ENCODE measurements at regions not wholly inside any gene's neighbourhood (a gene's known extent, or its start where the extent isn't known, plus 50 kb on each side); places are given as distances from the start of the nearest gene placed in this dataset.

DNA sequence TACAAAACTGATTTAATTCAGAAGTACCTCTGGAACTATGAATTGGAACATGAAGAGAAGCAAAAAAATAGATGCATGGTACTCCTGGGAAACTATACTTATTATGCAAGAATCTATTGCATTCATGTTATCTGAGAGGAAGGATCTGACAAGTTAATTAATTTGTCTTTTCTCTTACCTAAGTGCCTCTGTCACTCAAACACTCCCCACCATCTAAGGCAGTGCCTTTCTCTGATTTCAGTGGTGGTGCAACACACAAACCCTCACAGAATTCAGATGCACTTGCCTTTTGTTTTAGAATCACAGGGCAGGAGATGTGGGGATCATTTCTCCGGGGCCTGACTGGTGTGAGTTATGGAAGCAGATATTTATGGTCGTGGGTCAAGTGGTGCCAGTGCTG lies 52.5 kb upstream of the C9orf72 start:
- no peak for DNase-seq (ENCODE audit: extremely low read depth, low read depth)
- TF ChIP-seq, protein P1, sequence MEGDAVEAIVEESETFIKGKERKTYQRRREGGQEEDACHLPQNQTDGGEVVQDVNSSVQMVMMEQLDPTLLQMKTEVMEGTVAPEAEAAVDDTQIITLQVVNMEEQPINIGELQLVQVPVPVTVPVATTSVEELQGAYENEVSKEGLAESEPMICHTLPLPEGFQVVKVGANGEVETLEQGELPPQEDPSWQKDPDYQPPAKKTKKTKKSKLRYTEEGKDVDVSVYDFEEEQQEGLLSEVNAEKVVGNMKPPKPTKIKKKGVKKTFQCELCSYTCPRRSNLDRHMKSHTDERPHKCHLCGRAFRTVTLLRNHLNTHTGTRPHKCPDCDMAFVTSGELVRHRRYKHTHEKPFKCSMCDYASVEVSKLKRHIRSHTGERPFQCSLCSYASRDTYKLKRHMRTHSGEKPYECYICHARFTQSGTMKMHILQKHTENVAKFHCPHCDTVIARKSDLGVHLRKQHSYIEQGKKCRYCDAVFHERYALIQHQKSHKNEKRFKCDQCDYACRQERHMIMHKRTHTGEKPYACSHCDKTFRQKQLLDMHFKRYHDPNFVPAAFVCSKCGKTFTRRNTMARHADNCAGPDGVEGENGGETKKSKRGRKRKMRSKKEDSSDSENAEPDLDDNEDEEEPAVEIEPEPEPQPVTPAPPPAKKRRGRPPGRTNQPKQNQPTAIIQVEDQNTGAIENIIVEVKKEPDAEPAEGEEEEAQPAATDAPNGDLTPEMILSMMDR (IDR thresholded peaks at IDR 0.05; ENCODE audit: low read depth, low read length), result no peak

- TF ChIP-seq, protein P1 (IDR thresholded peaks at IDR 0.05; ENCODE audit: low read depth, low read length), result no peak
- DNase-seq (ENCODE audit: extremely low read depth, low read depth), result no peak
Measured at GRCh38 chr9:27626244-27627187, 53.2 kb upstream of the C9orf72 start.

- no peak for DNase-seq (ENCODE audit: extremely low read depth, low read depth)
- TF ChIP-seq, protein P1 (IDR thresholded peaks at IDR 0.05; ENCODE audit: low read depth, low read length), result no peak
Measured at GRCh38 chr9:27627188-27627564, 53.9 kb upstream of the C9orf72 start.

GRCh38 chr9:27628311-27628710 lies 55.0 kb upstream of the C9orf72 start:
- TF ChIP-seq, protein P1 (IDR thresholded peaks at IDR 0.05; ENCODE audit: low read depth, low read length), result no peak

DNA sequence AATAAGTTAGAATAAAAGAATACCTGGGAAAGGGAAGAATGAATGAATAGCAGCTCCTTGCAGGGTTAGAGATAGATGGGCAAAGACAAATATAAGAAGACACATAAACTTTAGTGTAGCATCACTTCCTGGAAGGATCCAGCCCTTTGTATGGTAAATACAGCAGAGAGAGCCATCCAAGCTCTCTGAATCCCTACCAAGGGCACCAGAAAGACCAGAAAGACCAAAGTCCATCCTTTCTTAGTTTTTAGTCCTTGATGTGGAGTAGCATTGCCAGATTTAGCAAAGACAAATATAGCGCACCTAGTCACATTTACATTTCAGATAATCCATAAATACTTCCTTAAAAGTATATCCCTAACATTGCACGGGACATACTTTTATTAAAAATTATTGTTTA lies 56.1 kb upstream of the C9orf72 start:
- no peak for DNase-seq (ENCODE audit: extremely low read depth, low read depth)
- TF ChIP-seq, protein P1 (IDR thresholded peaks at IDR 0.05; ENCODE audit: low read depth, low read length), result no peak

More at GRCh38 chr9:27628311-27628710, 55.0 kb upstream of the C9orf72 start:
- DNase-seq (ENCODE audit: extremely low read depth, low read depth), result no peak

- TF ChIP-seq, protein P1 (IDR thresholded peaks at IDR 0.05; ENCODE audit: low read depth, low read length), result no peak
- no peak for DNase-seq (ENCODE audit: extremely low read depth, low read depth)
Measured at GRCh38 chr9:27632254-27632653, 59.0 kb upstream of the C9orf72 start.

- TF ChIP-seq, protein P1 (IDR thresholded peaks at IDR 0.05; ENCODE audit: low read depth, low read length), result no peak
- DNase-seq (ENCODE audit: extremely low read depth, low read depth), result no peak
Measured at GRCh38 chr9:27633764-27634163, 60.5 kb upstream of the C9orf72 start.

Data from AG09319 (cell line).